Right renal pelvis (tissue), 4 donors: ENCODE measurements at regions not wholly inside any gene's neighbourhood (a gene's known extent, or its start where the extent isn't known, plus 50 kb on each side); places are given as distances from the start of the nearest gene placed in this dataset.
"Not testable (repeated sequence)": the region's sequence is repeated elsewhere in the genome, so short reads cannot be mapped to it uniquely, and the experiment has no call there.

ENCODE experiments used
- DNase-seq, 4 donors: peaks; one replicate each; pipeline ENCODE4 v3.0.0-alpha.2; 2013; ENCODE audit warnings: low read depth in 4 of 4, low spot score in 3 of 4, missing footprints in 1 of 4

- DNase-seq, result no peak
Observed at GRCh38 chr2:196515051-196515450, 124.5 kb upstream of the CCDC150 start.

GRCh38 chr2:196515608-196516007, 123.9 kb upstream of the CCDC150 start:
- DNase-seq, result no peak

GRCh38 chr2:196516564-196516963, 123.0 kb upstream of the CCDC150 start:
- no peak for DNase-seq

- DNase-seq, result peak in 2 of 4 donors; percentile 12 to 28
Observed at GRCh38 chr2:196520605-196521004, 118.9 kb upstream of the CCDC150 start.

GRCh38 chr2:196526981-196527725, 112.4 kb upstream of the CCDC150 start:
- DNase-seq, result not testable (repeated sequence)

- DNase-seq, result no peak
Observed at GRCh38 chr2:196528486-196529223, 110.9 kb upstream of the CCDC150 start.

GRCh38 chr2:196530910-196531309, 108.6 kb upstream of the CCDC150 start:
- DNase-seq, result no peak

- DNase-seq, result no peak
Observed at GRCh38 chr2:196533772-196534397, 105.6 kb upstream of the CCDC150 start.

- no peak for DNase-seq
Observed at GRCh38 chr2:196534495-196534894, 105.0 kb upstream of the CCDC150 start.

GRCh38 chr2:196535061-196535460, 104.5 kb upstream of the CCDC150 start:
- DNase-seq, result no peak

- DNase-seq, result no peak
Observed at GRCh38 chr2:196535742-196536141, 103.8 kb upstream of the CCDC150 start.

GRCh38 chr2:196537311-196537710, 102.2 kb upstream of the CCDC150 start:
- no peak for DNase-seq

- DNase-seq, result no peak
Observed at GRCh38 chr2:196538189-196538588, 101.3 kb upstream of the CCDC150 start.

GRCh38 chr2:196538646-196539045, 100.9 kb upstream of the CCDC150 start:
- no peak for DNase-seq

- DNase-seq, result no peak
Observed at GRCh38 chr2:196544906-196545433, 94.5 kb upstream of the CCDC150 start.

- no peak for DNase-seq
Observed at GRCh38 chr2:196546151-196546919, 93.2 kb upstream of the CCDC150 start.

GRCh38 chr2:196549052-196549451, 90.5 kb upstream of the CCDC150 start:
- no peak for DNase-seq

GRCh38 chr2:196551014-196551413, 88.5 kb upstream of the CCDC150 start:
- no peak for DNase-seq

- no peak for DNase-seq
Observed at GRCh38 chr2:196555161-196555560, 84.4 kb upstream of the CCDC150 start.

GRCh38 chr2:196555726-196556125, 83.8 kb upstream of the CCDC150 start:
- no peak for DNase-seq

- DNase-seq, result no peak
Observed at GRCh38 chr2:196558497-196558896, 81.0 kb upstream of the CCDC150 start.
